Effector memory CD8-positive, alpha-beta T cell (primary cell): ENCODE measurements at regions not wholly inside any gene's neighbourhood (a gene's known extent, or its start where the extent isn't known, plus 50 kb on each side); places are given as distances from the start of the nearest gene placed in this dataset.

Experiments
- ATAC-seq: fragments of 150-1000 bp; cut with Tn5 transposase; replicated peaks from 2 replicates; pipeline ENCODE4 v1.10.0; 2021; ENCODE audit warnings: mild to moderate bottlenecking, moderate library complexity
- DNase-seq, 3 experiments: peaks; one replicate each; pipeline ENCODE4 v3.0.0; 2021
- H3K27ac Mint-ChIP-seq, 2 donors: one replicate each; pipeline ENCODE4 v1.8.0; 2022; ENCODE audit warnings: mild to moderate bottlenecking in 2 of 2, mixed read lengths in 2 of 2, moderate library complexity in 2 of 2
- H3K27me3 Mint-ChIP-seq, 2 donors: one replicate each; pipeline ENCODE4 v1.8.0; 2022; ENCODE audit warnings: mixed read lengths in 2 of 2
- H3K36me3 Mint-ChIP-seq: one replicate; pipeline ENCODE4 v1.8.0; 2022; ENCODE audit warnings: mild to moderate bottlenecking, moderate library complexity, mixed read lengths; ENCODE audit not compliant: insufficient read depth
- H3K4me1 Mint-ChIP-seq, 2 donors: one replicate each; pipeline ENCODE4 v1.8.0; 2022; ENCODE audit warnings: low read depth in 2 of 2, mixed read lengths in 2 of 2
- H3K4me3 Mint-ChIP-seq, 2 donors: one replicate each; pipeline ENCODE4 v1.8.0; 2022; ENCODE audit warnings: mild to moderate bottlenecking in 2 of 2, mixed read lengths in 2 of 2, moderate library complexity in 2 of 2
- H3K9me3 Mint-ChIP-seq, 2 donors: one replicate each; pipeline ENCODE4 v1.8.0; 2022; ENCODE audit warnings: mixed read lengths in 2 of 2

DNA sequence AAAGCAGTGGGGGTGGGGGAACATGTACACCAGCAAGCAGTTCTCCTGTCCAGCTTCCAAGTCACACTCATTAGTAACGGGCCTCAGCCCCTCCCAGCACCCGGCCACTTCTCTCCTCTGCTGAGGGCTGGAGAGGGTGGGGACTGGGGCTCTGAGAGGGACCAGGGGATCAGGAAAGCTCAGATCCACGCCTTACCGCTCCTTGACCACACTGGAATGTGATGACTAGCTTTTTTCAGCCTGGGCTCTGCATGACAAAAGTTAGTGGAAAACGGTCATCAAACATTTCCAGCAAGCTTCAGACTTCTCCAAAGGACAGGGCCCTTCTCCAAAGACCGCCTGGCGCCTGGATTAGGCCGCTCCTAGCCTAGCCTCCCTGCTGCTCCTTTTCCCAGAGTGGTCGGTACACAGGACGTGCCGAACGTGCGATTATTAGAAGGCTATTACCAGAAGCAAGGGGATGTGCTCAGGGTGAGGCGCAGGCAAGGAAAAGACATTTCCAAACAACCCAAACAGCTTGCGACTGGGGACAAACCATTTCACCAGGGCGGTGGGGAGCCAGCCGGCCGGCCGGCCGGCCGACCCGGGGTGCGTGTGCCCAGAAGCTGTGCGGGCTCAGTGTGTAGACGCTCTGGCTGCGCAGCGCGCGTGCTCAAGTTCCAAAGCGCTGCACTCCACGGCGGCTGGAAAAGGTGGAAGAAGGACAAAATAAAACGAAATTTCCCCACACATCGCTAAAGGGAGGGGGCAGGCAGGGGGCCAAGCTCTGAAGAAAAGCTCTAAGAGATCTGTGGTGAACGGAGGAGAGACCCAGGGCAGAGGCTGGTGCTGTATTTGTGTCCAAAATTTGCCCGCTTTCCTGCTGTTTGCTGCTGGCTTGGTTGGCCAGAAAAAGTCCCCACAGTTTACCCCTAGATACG lies 51.0 kb upstream of the SSR3 start:
- peak overlapping the region; percentile 61 to 84 for H3K4me3 Mint-ChIP-seq
- no peaks in the 10 kb centered on the region for H3K9me3 Mint-ChIP-seq
- H3K27me3 Mint-ChIP-seq = peaks cover 8 to 27% of the 10 kb centered on the region in 2 donors
- peak overlapping the region in 1 of 2 donors; percentile 10 for H3K27ac Mint-ChIP-seq
- H3K4me1 Mint-ChIP-seq = peaks cover 4 to 8% of the 10 kb centered on the region in 2 donors
- DNase-seq = no peak
- no peaks in the 10 kb centered on the region for H3K36me3 Mint-ChIP-seq
- ATAC-seq = peak; percentile 59

DNA sequence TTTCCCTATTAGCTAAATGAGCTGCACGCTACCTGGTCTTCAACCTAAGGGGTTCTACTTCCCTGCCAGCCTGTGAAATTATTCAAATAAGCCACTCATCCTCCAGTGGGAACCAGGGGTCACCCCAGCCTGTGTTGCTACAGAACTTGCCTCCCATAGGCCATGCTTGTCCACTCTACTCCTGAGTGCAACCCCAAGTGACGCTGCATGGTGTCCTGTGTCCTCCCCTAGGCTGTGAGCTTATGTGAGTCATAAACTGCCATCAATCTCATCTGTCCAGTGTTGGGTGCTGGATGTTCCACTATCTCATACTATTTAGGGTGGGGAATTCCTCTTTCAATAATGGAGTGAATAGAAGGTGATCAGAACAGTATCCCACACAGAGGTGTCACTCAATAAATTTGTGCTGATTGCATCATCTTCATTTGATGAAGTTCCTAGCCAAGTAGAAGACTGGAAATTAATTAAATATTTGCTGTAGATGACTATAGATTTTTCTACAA lies 49.8 kb upstream of the SSR3 start:
- H3K36me3 Mint-ChIP-seq = peaks cover 4% of the 10 kb centered on the region
- peaks cover 4 to 8% of the 10 kb centered on the region in 2 donors for H3K4me1 Mint-ChIP-seq
- no peaks in the 10 kb centered on the region for H3K9me3 Mint-ChIP-seq
- no peak overlapping the region for H3K27ac Mint-ChIP-seq
- no peak overlapping the region for H3K4me3 Mint-ChIP-seq
- ATAC-seq (no peak), DNase-seq (no peak)
- peaks cover 8 to 27% of the 10 kb centered on the region in 2 donors for H3K27me3 Mint-ChIP-seq
